B cell (primary cell): ENCODE measurements at regions not wholly inside any gene's neighbourhood (a gene's known extent, or its start where the extent isn't known, plus 50 kb on each side); places are given as distances from the start of the nearest gene placed in this dataset.

Experiments used
- EZH2 ChIP-seq: IDR thresholded peaks from 2 replicates; pipeline ENCODE4 v1.6.1; 2012; ENCODE audit warnings: borderline replicate concordance, low read depth, mild to moderate bottlenecking, moderate library complexity, low read length; ENCODE audit not compliant: insufficient read depth, poor library complexity, severe bottlenecking
- TF ChIP-seq, protein P1 (sequence below): fragments of 200-600 bp; IDR thresholded peaks from one replicate; pipeline ENCODE4 v1.8.0; 2022; ENCODE audit warnings: antibody characterized with exemption, mild to moderate bottlenecking

DNA sequence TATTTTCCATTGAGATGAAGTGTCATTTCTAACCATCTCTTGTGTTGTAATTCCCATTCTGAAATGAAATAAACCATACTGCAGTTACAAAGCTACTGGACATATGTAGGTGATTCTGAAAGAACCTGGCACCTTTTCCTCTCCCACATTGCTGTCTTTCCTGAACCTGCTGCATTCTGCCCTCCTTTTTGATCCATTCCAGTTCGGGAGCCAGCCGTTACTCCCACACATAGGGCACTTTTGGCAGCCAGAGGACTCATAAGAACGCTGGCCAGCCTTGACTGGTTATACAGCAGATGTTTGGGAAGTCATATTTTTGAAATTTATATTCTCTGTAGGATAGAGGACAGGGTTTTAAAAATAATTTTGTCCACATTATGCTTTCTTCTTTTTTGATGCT is 369.8 kb upstream of the CDH7 start:
- TF ChIP-seq, protein P1, sequence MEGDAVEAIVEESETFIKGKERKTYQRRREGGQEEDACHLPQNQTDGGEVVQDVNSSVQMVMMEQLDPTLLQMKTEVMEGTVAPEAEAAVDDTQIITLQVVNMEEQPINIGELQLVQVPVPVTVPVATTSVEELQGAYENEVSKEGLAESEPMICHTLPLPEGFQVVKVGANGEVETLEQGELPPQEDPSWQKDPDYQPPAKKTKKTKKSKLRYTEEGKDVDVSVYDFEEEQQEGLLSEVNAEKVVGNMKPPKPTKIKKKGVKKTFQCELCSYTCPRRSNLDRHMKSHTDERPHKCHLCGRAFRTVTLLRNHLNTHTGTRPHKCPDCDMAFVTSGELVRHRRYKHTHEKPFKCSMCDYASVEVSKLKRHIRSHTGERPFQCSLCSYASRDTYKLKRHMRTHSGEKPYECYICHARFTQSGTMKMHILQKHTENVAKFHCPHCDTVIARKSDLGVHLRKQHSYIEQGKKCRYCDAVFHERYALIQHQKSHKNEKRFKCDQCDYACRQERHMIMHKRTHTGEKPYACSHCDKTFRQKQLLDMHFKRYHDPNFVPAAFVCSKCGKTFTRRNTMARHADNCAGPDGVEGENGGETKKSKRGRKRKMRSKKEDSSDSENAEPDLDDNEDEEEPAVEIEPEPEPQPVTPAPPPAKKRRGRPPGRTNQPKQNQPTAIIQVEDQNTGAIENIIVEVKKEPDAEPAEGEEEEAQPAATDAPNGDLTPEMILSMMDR, result no peak
- no peak for TF ChIP-seq EZH2
